ENCODE measurements at regions not wholly inside any gene's neighbourhood (a gene's known extent, or its start where the extent isn't known, plus 50 kb on each side); places are given as distances from the start of the nearest gene placed in this dataset.
"Not testable (repeated sequence)": the region's sequence is repeated elsewhere in the genome, so short reads cannot be mapped to it uniquely, and the experiment has no call there.

- not testable (repeated sequence) for H3K4me3 ChIP-seq (ENCODE audit: low read depth, low read length); DNase-seq (ENCODE audit: low read depth)
Observed at GRCh38 chr2:110339126-110339525, 126.8 kb upstream of the MTLN start.

- H3K4me3 ChIP-seq (ENCODE audit: low read depth, low read length); DNase-seq (ENCODE audit: low read depth): not testable (repeated sequence)
Observed at GRCh38 chr2:110338277-110339003, 126.1 kb upstream of the MTLN start.

GRCh38 chr2:110336071-110336470 lies 123.7 kb upstream of the MTLN start:
- not testable (repeated sequence) for H3K4me3 ChIP-seq (ENCODE audit: low read depth, low read length); DNase-seq (ENCODE audit: low read depth)

GRCh38 chr2:110335415-110336049 lies 123.2 kb upstream of the MTLN start:
- H3K4me3 ChIP-seq (ENCODE audit: low read depth, low read length); DNase-seq (ENCODE audit: low read depth): not testable (repeated sequence)

GRCh38 chr2:110333114-110334095 lies 121.1 kb upstream of the MTLN start:
- not testable (repeated sequence) for H3K4me3 ChIP-seq (ENCODE audit: low read depth, low read length); DNase-seq (ENCODE audit: low read depth)

GRCh38 chr2:110331625-110332024 lies 119.3 kb upstream of the MTLN start:
- not testable (repeated sequence) for H3K4me3 ChIP-seq (ENCODE audit: low read depth, low read length); DNase-seq (ENCODE audit: low read depth)

- not testable (repeated sequence) for DNase-seq (ENCODE audit: low read depth); H3K4me3 ChIP-seq (ENCODE audit: low read depth, low read length)
Observed at GRCh38 chr2:110329760-110330159, 117.4 kb upstream of the MTLN start.

GRCh38 chr2:110329158-110329557 lies 116.8 kb upstream of the MTLN start:
- not testable (repeated sequence) for H3K4me3 ChIP-seq (ENCODE audit: low read depth, low read length); DNase-seq (ENCODE audit: low read depth)

GRCh38 chr2:110328677-110329076 lies 116.3 kb upstream of the MTLN start:
- not testable (repeated sequence) for DNase-seq (ENCODE audit: low read depth); H3K4me3 ChIP-seq (ENCODE audit: low read depth, low read length)

- DNase-seq (ENCODE audit: low read depth); H3K4me3 ChIP-seq (ENCODE audit: low read depth, low read length): not testable (repeated sequence)
Observed at GRCh38 chr2:110323832-110324231, 111.5 kb upstream of the MTLN start.

GRCh38 chr2:110322535-110322934 lies 110.2 kb upstream of the MTLN start:
- not testable (repeated sequence) for DNase-seq (ENCODE audit: low read depth); H3K4me3 ChIP-seq (ENCODE audit: low read depth, low read length)

- not testable (repeated sequence) for H3K4me3 ChIP-seq (ENCODE audit: low read depth, low read length); DNase-seq (ENCODE audit: low read depth)
Observed at GRCh38 chr2:110320834-110321563, 108.7 kb upstream of the MTLN start.

GRCh38 chr2:110318898-110319297 lies 106.6 kb upstream of the MTLN start:
- not testable (repeated sequence) for DNase-seq (ENCODE audit: low read depth); H3K4me3 ChIP-seq (ENCODE audit: low read depth, low read length)

GRCh38 chr2:110317377-110317776 lies 105.0 kb upstream of the MTLN start:
- not testable (repeated sequence) for H3K4me3 ChIP-seq (ENCODE audit: low read depth, low read length); DNase-seq (ENCODE audit: low read depth)

- not testable (repeated sequence) for DNase-seq (ENCODE audit: low read depth); H3K4me3 ChIP-seq (ENCODE audit: low read depth, low read length)
Observed at GRCh38 chr2:110316051-110316865, 103.9 kb upstream of the MTLN start.

- DNase-seq (ENCODE audit: low read depth); H3K4me3 ChIP-seq (ENCODE audit: low read depth, low read length): not testable (repeated sequence)
Observed at GRCh38 chr2:110315054-110315820, 102.9 kb upstream of the MTLN start.

GRCh38 chr2:110314472-110314871 lies 102.1 kb upstream of the MTLN start:
- not testable (repeated sequence) for DNase-seq (ENCODE audit: low read depth); H3K4me3 ChIP-seq (ENCODE audit: low read depth, low read length)

Measured in epithelial cell of proximal tubule (primary cell).